Liver (tissue), 3 donors: ENCODE measurements at regions not wholly inside any gene's neighbourhood (a gene's known extent, or its start where the extent isn't known, plus 50 kb on each side); places are given as distances from the start of the nearest gene placed in this dataset.

Source experiments
- CTCF ChIP-seq: fragments of 150-350 bp; IDR thresholded peaks from 2 replicates; pipeline ENCODE4 v1.5.1; 2017; ENCODE audit warnings: improper control_type of control experiment, low read depth, low read length; ENCODE audit not compliant: missing input control
- JUND ChIP-seq, 2 donors: IDR thresholded peaks; 2 replicates each; pipeline ENCODE4 v1.6.1; 2016; ENCODE audit warnings: antibody characterized with exemption in 2 of 2
- donor health status: healthy.
- donor health status: healthy.

- TF ChIP-seq CTCF (no peak), JUND (IDR thresholded peaks at IDR 0.05) (no peak)
Measured at GRCh38 chr11:91406009-91406408, 818.6 kb upstream of the FAT3 start.
